Activated CD8-positive, alpha-beta memory T cell treated with anti-CD3 and anti-CD28 coated beads, Interleukin-2, amount 10 ng/mL, durations not matched to agents 7 days and 5 days (primary cell): ENCODE measurements at regions not wholly inside any gene's neighbourhood (a gene's known extent, or its start where the extent isn't known, plus 50 kb on each side); places are given as distances from the start of the nearest gene placed in this dataset.
A peak's percentile ranks its signal among the peaks of the same experiment; 100 is the strongest.

Experiments used
- ATAC-seq: fragments of 150-1000 bp; cut with Tn5 transposase; one replicate; pipeline ENCODE4 v1.10.0; 2021; ENCODE audit warnings: moderate library complexity
- CTCF ChIA-PET: fragments of 350-600 bp; sonication (Branson Sonifier 250); formaldehyde crosslinking; loops from one replicate; lab custom pipeline; 2021; ENCODE audit warnings: antibody characterized with exemption; lab: Charles Lee
- DNase-seq: peaks from one replicate; pipeline ENCODE4 v3.0.0-alpha.2; 2020
- H3K27ac Mint-ChIP-seq: one replicate; pipeline ENCODE4 v1.8.0; 2021; ENCODE audit warnings: mild to moderate bottlenecking, mixed read lengths
- H3K27me3 Mint-ChIP-seq: one replicate; pipeline ENCODE4 v1.8.0; 2021; ENCODE audit warnings: mixed read lengths
- H3K36me3 Mint-ChIP-seq: one replicate; pipeline ENCODE4 v1.8.0; 2021; ENCODE audit warnings: mild to moderate bottlenecking, mixed read lengths
- H3K4me1 Mint-ChIP-seq: one replicate; pipeline ENCODE4 v1.8.0; 2021; ENCODE audit warnings: mixed read lengths
- H3K4me3 Mint-ChIP-seq: one replicate; pipeline ENCODE4 v1.8.0; 2021; ENCODE audit warnings: mild to moderate bottlenecking, moderate library complexity, mixed read lengths
- H3K9me3 Mint-ChIP-seq: one replicate; pipeline ENCODE4 v1.8.0; 2022; ENCODE audit warnings: low read depth, mixed read lengths

DNA sequence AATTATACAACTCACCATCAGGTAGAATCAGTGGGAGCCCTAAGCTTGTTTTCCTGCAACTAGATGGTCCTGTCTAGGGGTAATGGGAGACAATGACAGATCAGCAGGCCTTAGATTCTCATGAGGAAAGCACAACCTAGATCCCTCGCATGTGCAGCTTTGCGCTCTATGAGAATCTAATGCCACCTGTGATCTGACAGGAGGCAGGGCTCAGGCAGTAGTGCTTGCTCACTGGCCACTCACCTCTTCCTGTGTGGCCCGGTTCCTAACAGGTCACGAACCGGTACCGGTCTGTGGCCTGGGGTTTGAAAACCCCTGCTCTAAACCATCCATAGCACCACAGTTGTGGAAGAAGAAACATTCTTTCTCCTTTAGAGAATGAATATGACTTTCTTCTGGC is 242.8 kb upstream of the CXCR4 start:
- Mint-ChIP-seq H3K4me3 (no peak overlapping the region), H3K4me1 (peaks cover 43% of the 10 kb centered on the region), H3K9me3 (no peaks in the 10 kb centered on the region), H3K27me3 (peaks cover 57% of the 10 kb centered on the region), H3K36me3 (peaks cover 5% of the 10 kb centered on the region), H3K27ac (no peak overlapping the region)
- DNase-seq (no peak), ATAC-seq (no peak)
- CTCF ChIA-PET = no interaction called here

DNA sequence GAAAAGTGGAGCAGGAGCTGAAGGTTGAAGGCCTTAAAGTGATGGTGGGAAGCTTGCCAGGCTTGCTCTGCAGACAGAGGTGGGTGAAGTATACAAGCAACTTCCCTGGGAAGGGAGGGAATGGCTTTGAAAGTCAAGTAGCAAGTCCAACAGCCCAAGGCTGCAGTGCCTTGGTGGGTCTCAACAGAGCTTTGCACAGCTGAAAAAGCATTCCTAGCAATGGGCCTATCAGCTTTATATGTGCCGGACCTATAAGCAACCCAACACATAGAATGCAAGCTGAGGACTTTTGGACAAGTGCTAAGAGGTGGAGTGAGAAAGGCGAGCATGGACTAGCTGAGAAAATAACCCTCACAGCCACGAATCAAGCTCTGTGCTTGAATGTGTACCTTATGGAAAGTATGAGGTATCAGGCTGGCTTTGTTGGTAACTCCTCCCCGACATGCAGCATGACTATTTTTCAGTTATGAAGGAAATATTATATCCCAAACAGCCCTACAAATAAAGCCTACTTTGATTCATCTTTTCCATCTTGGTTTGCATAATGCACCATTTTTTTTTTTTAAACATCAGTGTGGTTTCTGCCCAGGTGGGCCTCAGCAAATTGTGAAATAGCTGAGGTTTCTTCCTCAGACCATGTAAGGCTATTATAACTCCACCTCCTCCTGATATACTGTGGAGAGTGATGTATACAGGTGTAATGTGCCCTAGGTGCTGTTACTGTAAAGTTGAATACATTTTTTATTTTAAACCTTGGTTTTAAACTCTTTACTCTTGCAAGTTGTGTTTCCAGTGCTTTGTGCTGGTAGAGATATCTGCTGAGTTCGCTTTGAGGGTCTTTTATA is 241.4 kb upstream of the CXCR4 start:
- no peaks in the 10 kb centered on the region for H3K9me3 Mint-ChIP-seq
- ATAC-seq (no peak), DNase-seq (no peak)
- peaks cover 43% of the 10 kb centered on the region for H3K4me1 Mint-ChIP-seq
- peaks cover 3% of the 10 kb centered on the region for H3K36me3 Mint-ChIP-seq
- no peak overlapping the region for H3K4me3 Mint-ChIP-seq
- peaks cover 55% of the 10 kb centered on the region for H3K27me3 Mint-ChIP-seq
- CTCF ChIA-PET = no interaction called here
- no peak overlapping the region for H3K27ac Mint-ChIP-seq

DNA sequence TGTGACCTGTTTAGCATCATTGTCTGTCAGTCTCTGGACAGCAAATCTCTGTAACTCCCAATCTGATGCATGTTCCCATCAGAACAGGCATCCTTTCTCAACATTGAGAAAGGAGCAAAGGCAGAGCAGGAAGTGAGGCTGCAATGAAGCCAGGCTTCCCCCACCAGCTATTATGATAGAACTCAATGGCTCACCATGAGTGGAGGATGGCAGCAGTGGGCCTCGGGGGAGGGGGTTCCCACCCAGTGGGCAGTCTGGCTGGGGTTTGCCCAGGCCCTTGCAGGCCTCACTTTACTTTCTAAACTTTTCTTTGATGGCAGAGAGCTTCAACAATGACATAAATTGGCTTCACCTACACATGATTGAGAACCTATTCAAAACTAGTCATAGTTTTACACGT is 240.6 kb upstream of the CXCR4 start:
- no peak overlapping the region for H3K27ac Mint-ChIP-seq
- no peaks in the 10 kb centered on the region for H3K9me3 Mint-ChIP-seq
- H3K4me1 Mint-ChIP-seq = peaks cover 37% of the 10 kb centered on the region
- DNase-seq (no peak), ATAC-seq (no peak)
- H3K36me3 Mint-ChIP-seq = peaks cover 3% of the 10 kb centered on the region
- CTCF ChIA-PET = no interaction called here
- H3K27me3 Mint-ChIP-seq = peaks cover 49% of the 10 kb centered on the region
- no peak overlapping the region for H3K4me3 Mint-ChIP-seq

DNA sequence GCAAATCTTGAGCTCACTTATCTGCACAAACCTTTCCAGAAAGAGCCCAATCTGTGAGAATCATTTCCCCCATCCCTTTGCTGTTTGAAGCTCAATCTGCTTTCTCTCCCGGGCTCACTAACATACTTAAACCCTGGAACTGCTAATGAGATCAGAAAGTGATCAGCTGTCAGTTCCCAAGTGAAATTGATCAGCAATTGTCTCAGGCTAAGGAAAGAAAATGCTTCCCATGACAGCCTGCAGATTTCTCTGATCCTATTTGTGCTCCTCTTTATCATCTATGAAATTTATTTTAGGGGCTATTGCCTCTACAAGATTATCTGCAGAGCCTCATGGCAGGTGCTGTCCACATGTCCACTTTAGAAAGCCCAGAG is 239.0 kb upstream of the CXCR4 start:
- Mint-ChIP-seq H3K4me3 (no peak overlapping the region), H3K9me3 (no peaks in the 10 kb centered on the region), H3K27ac (no peak overlapping the region), H3K4me1 (peaks cover 22% of the 10 kb centered on the region), H3K27me3 (peaks cover 41% of the 10 kb centered on the region), H3K36me3 (no peaks in the 10 kb centered on the region)
- no peak for DNase-seq
- CTCF ChIA-PET = no interaction called here
- no peak for ATAC-seq

DNA sequence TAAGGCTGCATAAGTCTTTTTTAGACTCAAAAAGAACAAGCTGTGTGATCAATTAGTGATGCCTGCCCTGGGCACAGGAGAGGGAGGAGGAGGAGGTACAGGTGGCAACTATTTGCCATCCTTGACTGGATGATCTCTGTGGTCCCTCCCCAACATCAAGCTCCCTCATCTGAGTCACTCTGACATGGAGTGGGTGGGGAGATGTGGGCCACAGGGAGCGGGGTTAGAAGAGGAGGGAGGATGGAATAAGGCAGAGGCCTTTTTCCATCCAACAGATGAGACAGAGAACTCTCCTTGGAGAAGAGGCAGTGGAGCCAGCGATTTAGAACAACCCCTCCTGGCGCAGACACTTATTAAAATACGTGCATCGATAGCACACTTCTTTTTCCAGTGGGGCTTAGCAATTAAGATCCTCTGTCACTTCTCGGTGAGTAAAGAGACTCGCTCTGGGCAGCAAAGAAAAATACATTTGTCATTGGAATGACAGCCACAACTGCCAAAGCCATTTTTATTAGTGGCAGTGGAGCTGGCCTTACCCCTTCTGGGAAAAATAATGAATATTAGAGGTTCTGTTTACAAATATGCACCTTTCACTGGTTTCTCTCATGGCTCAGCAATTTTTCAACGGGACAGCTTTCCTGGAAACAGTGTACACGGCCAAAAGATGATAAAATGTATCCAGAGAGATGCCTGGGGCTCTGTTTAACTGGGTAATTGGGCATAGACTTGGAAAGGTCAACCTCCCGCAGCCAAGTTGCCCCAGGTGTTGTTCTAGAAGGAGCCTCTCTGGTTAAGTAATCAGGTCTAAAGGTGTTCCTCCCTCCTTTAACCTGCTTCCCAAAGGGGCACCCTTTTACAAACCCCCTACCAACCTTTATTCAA is 238.4 kb upstream of the CXCR4 start:
- Mint-ChIP-seq H3K9me3 (no peaks in the 10 kb centered on the region), H3K27me3 (peaks cover 38% of the 10 kb centered on the region), H3K4me1 (peaks cover 21% of the 10 kb centered on the region), H3K4me3 (no peak overlapping the region), H3K27ac (no peak overlapping the region), H3K36me3 (no peaks in the 10 kb centered on the region)
- no peak for ATAC-seq
- CTCF ChIA-PET = no interaction called here
- no peak for DNase-seq

DNA sequence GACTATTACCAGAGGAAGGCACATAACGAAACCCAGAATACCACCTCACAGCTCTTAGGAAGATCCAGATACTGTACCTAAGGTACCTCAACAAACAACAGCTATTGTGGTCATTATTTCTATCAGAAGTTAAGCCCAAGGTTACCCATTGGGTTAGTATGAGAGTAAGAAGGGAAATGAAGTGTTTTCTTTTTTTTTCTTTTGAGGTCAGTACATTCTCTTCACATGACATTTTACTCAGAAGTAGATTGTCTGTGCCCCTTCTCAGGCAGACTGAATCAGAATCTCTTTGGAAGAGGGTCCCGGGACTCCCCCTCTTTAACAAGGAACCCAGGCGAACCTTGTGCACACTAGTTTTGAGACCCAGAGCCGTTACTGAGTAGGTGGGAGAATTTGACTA is 233.7 kb upstream of the CXCR4 start:
- H3K4me1 Mint-ChIP-seq = peaks cover 5% of the 10 kb centered on the region
- peaks cover 11% of the 10 kb centered on the region for H3K27me3 Mint-ChIP-seq
- H3K27ac Mint-ChIP-seq = no peak overlapping the region
- H3K36me3 Mint-ChIP-seq = peaks cover 1% of the 10 kb centered on the region
- CTCF ChIA-PET = interaction anchor here (0.6 to 0.7 kb wide), 2 partner anchors 19 to 23 kb away, joined by 3 read pairs; no protein-coding TSS in a partner anchor
- no peak for DNase-seq
- no peak overlapping the region for H3K4me3 Mint-ChIP-seq
- H3K9me3 Mint-ChIP-seq = peaks cover 9% of the 10 kb centered on the region
- ATAC-seq = peak; percentile 33

DNA sequence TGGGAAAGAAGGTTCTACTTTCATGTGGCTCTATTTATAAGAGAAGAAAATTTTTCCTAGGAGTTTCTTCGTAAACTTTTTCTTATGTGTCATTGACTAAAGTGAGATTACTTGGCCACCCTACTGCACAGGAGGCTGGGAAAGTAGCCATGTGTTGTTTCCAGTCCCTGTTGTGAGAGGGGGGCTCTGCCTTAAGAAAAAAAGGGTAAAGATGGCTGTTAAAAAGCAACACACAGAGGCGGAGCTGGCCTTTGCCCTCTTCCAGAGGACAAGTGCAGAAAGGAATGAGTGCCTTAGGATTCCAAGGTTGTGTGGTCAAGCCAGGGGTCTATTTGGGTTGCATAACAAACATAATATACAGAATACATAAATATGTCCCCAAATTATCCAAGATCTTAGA is 230.0 kb upstream of the CXCR4 start:
- CTCF ChIA-PET = interaction anchor here (1.1 to 1.5 kb wide), 2 partner anchors 20 to 216 kb away, joined by 4 read pairs; no protein-coding TSS in a partner anchor
- H3K4me1 Mint-ChIP-seq = peaks cover 5% of the 10 kb centered on the region
- ATAC-seq = no peak

DNA sequence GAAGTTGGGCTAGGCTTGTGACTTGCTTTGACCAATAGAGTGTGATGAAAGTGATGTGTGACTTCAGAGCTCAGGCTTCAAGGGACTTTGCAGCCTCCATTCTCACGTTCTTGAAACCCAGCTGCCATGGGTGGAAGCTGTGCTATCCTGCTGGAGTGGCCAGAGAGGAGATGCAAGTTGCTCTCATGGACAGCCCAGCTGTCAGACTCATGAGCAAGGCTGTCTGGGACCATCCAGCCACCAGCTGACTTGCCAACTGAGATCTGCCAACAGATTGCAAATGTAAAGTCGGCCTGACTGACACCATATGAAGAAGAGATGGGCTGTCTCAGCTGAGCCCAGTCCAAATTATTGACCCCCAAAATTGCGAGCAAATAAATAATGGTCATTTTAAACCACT is 226.4 kb upstream of the CXCR4 start:
- Mint-ChIP-seq H3K27me3 (no peaks in the 10 kb centered on the region), H3K9me3 (peaks cover 2% of the 10 kb centered on the region), H3K4me1 (no peaks in the 10 kb centered on the region), H3K4me3 (no peak overlapping the region), H3K36me3 (peaks cover 2% of the 10 kb centered on the region), H3K27ac (no peak overlapping the region)
- no peak for ATAC-seq
- no peak for DNase-seq
- CTCF ChIA-PET = no interaction called here

More for the DNA sequence above, 230.0 kb upstream of the CXCR4 start:
- Mint-ChIP-seq H3K9me3 (peaks cover 9% of the 10 kb centered on the region), H3K27me3 (no peaks in the 10 kb centered on the region), H3K4me3 (no peak overlapping the region), H3K27ac (no peak overlapping the region), H3K36me3 (peaks cover 1% of the 10 kb centered on the region)
- no peak for DNase-seq

DNA sequence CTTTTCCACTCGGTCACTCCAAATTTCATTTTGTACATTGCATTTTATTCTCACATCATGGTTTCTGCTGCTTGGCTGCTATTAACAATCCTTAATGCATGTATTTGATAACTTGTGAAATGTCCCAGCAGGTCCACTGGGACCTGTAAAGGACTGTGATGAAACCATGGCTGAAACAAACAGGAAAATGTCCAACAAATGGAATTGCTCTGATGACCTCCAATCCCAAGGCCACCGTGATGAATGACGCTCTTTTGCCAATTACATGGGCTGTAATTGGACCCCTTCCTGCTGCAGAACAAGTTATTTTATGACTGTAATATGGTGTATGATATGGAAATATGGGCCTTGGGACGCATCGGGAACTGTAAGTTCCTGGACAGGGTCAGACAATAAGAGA is 224.2 kb upstream of the CXCR4 start:
- CTCF ChIA-PET = no interaction called here
- peaks cover 2% of the 10 kb centered on the region for H3K9me3 Mint-ChIP-seq
- H3K27ac Mint-ChIP-seq = no peak overlapping the region
- ATAC-seq (no peak), DNase-seq (no peak)
- H3K27me3 Mint-ChIP-seq = no peaks in the 10 kb centered on the region
- no peaks in the 10 kb centered on the region for H3K4me1 Mint-ChIP-seq
- H3K4me3 Mint-ChIP-seq = no peak overlapping the region
- H3K36me3 Mint-ChIP-seq = peaks cover 2% of the 10 kb centered on the region

DNA sequence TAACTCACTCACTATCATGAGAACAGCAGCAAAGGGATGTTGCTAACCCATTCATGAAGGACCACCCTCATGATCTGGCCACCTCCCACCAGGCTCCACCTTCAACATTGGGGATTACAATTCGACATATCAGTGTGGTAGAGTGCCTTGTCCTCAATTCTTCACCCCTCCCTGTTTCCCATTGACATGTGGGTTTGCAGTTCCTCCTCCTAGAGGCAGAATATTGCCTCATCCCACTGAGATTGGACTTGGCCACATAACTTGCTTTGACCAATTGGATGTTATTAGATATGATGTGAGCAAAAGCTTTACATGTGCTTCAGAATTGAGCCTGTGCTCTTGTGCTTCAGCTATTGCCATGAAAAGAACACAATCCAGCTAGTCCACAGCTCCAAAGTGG is 217.0 kb upstream of the CXCR4 start:
- Mint-ChIP-seq H3K27ac (no peak overlapping the region), H3K36me3 (peaks cover 2% of the 10 kb centered on the region), H3K4me1 (no peaks in the 10 kb centered on the region), H3K9me3 (peaks cover 2% of the 10 kb centered on the region), H3K4me3 (no peak overlapping the region), H3K27me3 (no peaks in the 10 kb centered on the region)
- ATAC-seq (no peak), DNase-seq (no peak)
- CTCF ChIA-PET = no interaction called here

DNA sequence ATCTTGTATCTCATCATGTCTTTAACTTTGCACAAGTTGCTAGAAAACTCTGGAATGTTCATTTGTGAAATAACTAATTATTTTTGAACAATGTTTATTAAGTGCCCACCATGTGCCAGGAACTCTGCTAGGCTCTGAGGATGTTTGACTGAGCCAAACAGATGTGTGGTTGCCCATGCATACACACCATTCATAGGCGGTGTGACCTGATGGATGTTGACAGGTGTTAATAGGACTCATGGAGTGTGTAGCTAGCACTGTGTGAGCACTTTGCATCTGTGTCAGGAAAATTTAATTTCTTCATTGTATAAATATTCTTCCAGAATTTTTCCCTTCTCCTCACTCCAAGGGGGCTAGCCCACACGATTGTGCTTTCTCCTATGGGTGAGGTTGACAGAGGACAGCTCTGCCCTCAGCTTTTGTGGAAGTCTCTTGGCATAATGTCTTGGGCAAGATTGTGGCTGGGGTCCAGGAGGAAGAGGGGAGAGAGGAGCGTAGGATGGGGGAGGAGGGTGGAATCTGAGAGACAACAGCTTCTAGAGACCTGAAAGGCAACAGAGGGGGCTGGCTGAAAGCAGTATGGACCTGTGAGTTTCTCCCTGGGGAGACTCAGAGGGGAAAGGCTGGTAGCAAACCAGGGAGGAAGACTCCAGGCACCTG is 214.6 kb upstream of the CXCR4 start:
- H3K4me1 Mint-ChIP-seq = peaks cover 11% of the 10 kb centered on the region
- no peaks in the 10 kb centered on the region for H3K9me3 Mint-ChIP-seq
- peaks cover 3% of the 10 kb centered on the region for H3K27me3 Mint-ChIP-seq
- H3K36me3 Mint-ChIP-seq = no peaks in the 10 kb centered on the region
- H3K27ac Mint-ChIP-seq = no peak overlapping the region
- CTCF ChIA-PET = no interaction called here
- ATAC-seq (no peak), DNase-seq (peak; percentile 15)
- no peak overlapping the region for H3K4me3 Mint-ChIP-seq

DNA sequence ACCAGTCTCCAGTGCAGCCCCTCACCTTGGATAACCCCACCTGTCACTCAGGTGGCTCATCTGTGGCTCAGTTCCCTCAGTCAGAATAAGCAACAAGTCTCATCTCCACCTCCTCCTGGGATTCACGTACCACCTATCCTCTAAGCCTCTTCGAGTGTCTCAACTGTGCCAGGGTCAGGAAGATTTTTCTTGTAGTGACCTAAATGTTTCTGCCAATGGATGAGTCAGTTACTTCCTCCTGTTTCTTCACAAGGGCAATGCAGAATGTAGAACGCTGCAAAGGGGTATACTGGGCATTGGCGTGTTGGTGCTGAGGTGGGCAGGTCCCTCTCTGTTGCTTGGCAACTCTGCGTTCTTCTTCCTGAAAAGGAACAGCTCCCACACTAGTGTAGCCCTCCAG is 213.3 kb upstream of the CXCR4 start:
- Mint-ChIP-seq H3K9me3 (no peaks in the 10 kb centered on the region), H3K27ac (no peak overlapping the region), H3K36me3 (no peaks in the 10 kb centered on the region), H3K4me1 (peaks cover 21% of the 10 kb centered on the region), H3K27me3 (peaks cover 3% of the 10 kb centered on the region), H3K4me3 (no peak overlapping the region)
- ATAC-seq (no peak), DNase-seq (no peak)
- CTCF ChIA-PET = no interaction called here

DNA sequence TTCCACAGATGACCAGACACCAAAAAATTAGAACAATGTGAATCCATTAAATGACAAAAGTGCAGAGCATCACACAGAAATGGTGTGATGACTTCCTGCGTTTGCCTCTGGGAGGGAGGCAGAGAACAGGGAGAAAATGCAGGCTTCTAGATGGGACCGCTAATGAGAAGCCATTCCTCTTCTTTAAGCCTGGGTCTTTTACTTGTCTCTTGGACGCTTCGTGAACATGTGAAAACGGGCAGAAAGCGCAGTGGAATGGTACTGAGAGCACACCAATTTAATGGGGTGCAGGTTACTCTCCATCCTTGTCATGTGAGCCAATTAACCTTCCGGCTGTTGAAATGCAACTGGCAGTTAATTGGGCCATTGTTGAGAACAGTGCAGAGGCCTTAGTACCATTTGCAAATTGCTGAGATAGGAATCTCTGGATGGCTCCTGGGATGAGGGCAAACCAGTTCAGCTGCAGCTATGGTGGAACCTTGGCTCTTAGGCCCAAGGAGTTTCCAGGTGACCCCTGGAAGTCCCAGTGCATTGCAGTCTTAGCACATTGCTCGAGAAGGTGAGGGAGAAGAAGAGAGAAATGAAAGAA is 210.4 kb upstream of the CXCR4 start:
- Mint-ChIP-seq H3K27ac (peak overlapping the region; percentile 86), H3K4me3 (peak overlapping the region; percentile 63), H3K36me3 (peaks cover 1% of the 10 kb centered on the region), H3K27me3 (peaks cover 3% of the 10 kb centered on the region), H3K9me3 (no peaks in the 10 kb centered on the region), H3K4me1 (peaks cover 41% of the 10 kb centered on the region)
- ATAC-seq = no peak
- peak; percentile 36 for DNase-seq
- CTCF ChIA-PET = interaction anchor here (0.6 to 1.4 kb wide), 5 partner anchors 10 to 95 kb away, joined by 3 to 5 read pairs (median 3); no protein-coding TSS in a partner anchor
